ENCODE measurements at regions not wholly inside any gene's neighbourhood (a gene's known extent, or its start where the extent isn't known, plus 50 kb on each side); places are given as distances from the start of the nearest gene placed in this dataset.
"Not testable (repeated sequence)": the region's sequence is repeated elsewhere in the genome, so short reads cannot be mapped to it uniquely, and the experiment has no call there.

DNA sequence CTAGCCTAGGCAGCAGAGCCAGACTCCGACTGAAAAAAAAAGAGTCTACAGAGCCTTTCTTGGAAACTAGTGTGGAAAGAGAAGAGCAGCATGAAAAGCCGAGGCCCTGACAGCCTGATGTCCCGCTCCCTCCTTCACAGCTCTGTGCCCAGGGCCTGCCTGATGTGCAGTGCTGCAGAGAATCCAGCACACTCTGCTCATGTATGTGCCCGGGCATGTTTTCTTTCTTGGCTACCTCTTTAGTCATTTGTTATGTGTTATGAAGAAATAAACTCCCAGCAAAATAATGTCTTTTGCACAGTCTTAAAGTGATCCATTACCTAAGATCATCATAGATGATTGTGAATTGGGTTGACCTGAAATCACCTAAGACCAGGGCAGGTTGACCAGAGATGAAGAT is 78.1 kb upstream of the EZR start:
- Mint-ChIP-seq H3K27me3 (ENCODE audit: low read depth) (no peaks in the 10 kb centered on the region), H3K9me3 (ENCODE audit: low read depth) (no peaks in the 10 kb centered on the region), H3K27ac (ENCODE audit: unreplicated experiment) (no peak overlapping the region), H3K36me3 (ENCODE audit: low read depth) (no peaks in the 10 kb centered on the region), H3K4me3 (ENCODE audit: unreplicated experiment) (no peak overlapping the region), H3K4me1 (ENCODE audit: low read depth) (peaks cover 4% of the 10 kb centered on the region)
- TF ChIP-seq CTCF (IDR thresholded peaks at IDR 0.05): no peak
- no peak for DNase-seq (ENCODE audit: low spot score)

DNA sequence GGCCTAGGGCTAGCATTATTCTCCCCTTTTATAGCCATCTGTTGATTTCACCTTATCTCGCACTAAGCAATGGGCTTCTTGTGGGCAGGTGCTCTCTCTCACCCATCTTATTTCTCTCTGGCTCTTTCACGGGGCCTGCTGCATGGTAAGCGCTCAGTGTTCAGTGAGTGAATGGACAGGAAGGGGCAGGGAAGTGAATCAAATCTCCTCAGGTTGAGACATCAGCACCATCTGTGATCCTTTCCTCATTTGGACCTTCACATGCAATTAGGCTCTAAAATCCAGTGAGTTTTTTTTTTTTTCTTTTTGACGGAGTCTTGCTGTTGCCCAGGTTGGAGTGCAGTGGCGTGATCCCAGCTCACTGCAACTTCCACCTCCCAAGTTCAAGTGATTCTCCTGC is 76.5 kb upstream of the EZR start:
- H3K4me1 Mint-ChIP-seq (ENCODE audit: low read depth): peaks cover 4% of the 10 kb centered on the region
- no peak overlapping the region for H3K27ac Mint-ChIP-seq (ENCODE audit: unreplicated experiment)
- H3K27me3 Mint-ChIP-seq (ENCODE audit: low read depth): no peaks in the 10 kb centered on the region
- TF ChIP-seq CTCF (IDR thresholded peaks at IDR 0.05): no peak
- H3K9me3 Mint-ChIP-seq (ENCODE audit: low read depth): no peaks in the 10 kb centered on the region
- DNase-seq (ENCODE audit: low spot score): no peak
- no peak overlapping the region for H3K4me3 Mint-ChIP-seq (ENCODE audit: unreplicated experiment)
- no peaks in the 10 kb centered on the region for H3K36me3 Mint-ChIP-seq (ENCODE audit: low read depth)

GRCh38 chr6:158894193-158894592 is 75.0 kb upstream of the EZR start:
- H3K27me3 Mint-ChIP-seq (ENCODE audit: low read depth): no peaks in the 10 kb centered on the region
- H3K4me3 Mint-ChIP-seq (ENCODE audit: unreplicated experiment): no peak overlapping the region
- no peak for DNase-seq (ENCODE audit: low spot score)
- no peak for TF ChIP-seq CTCF (IDR thresholded peaks at IDR 0.05)
- H3K27ac Mint-ChIP-seq (ENCODE audit: unreplicated experiment): no peak overlapping the region
- H3K9me3 Mint-ChIP-seq (ENCODE audit: low read depth): no peaks in the 10 kb centered on the region
- H3K4me1 Mint-ChIP-seq (ENCODE audit: low read depth): peaks cover 4% of the 10 kb centered on the region
- H3K36me3 Mint-ChIP-seq (ENCODE audit: low read depth): no peaks in the 10 kb centered on the region

DNA sequence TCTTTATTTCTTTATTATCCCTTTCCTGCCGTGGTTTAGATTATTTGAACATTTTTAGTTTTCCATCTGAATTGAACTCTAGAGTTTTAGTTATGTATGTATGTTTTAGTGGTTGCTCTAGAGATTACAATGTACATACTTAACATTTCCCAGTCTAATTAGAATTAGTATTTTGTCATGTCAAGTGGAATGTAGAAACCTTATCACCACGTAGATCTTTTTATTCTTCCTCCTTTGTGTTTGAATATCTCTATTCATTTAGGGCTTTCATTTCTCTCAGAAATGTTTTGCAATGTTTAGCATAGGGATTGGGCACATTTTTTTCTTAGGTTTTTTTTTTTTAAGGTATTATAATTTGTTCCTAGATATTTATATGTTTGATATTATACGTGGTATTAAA is 73.1 kb upstream of the EZR start:
- Mint-ChIP-seq H3K27me3 (ENCODE audit: low read depth) (no peaks in the 10 kb centered on the region), H3K36me3 (ENCODE audit: low read depth) (no peaks in the 10 kb centered on the region), H3K4me3 (ENCODE audit: unreplicated experiment) (no peak overlapping the region), H3K27ac (ENCODE audit: unreplicated experiment) (no peak overlapping the region), H3K4me1 (ENCODE audit: low read depth) (peaks cover 8% of the 10 kb centered on the region), H3K9me3 (ENCODE audit: low read depth) (no peaks in the 10 kb centered on the region)
- no peak for DNase-seq (ENCODE audit: low spot score)
- TF ChIP-seq CTCF (IDR thresholded peaks at IDR 0.05): no peak

- not testable (repeated sequence) for H3K27ac Mint-ChIP-seq (ENCODE audit: unreplicated experiment)
Observed at GRCh38 chr6:158891560-158891959, 72.4 kb upstream of the EZR start.

DNA sequence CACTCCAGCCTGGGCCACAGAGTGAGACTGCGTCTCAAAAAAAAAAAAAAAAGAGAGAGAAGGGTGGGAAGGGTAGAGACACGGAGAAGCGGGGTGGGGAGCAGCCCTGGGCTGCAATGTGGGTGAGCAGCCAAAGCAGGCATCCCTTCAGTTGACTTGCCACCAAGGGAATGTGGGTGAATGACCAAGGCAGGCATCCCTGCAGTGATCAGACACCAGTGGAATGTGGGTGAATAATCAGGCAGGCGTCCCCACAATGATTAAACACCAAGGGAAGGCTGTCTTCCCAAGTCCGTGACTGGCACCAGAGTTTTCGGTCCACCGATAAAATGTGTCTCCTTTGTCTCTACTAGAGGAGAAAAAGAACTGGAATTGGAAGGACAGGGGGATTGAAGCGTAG is 69.0 kb upstream of the EZR start:
- not testable (repeated sequence) for H3K4me3 Mint-ChIP-seq (ENCODE audit: unreplicated experiment); H3K27ac Mint-ChIP-seq (ENCODE audit: unreplicated experiment); H3K4me1 Mint-ChIP-seq (ENCODE audit: low read depth); H3K36me3 Mint-ChIP-seq (ENCODE audit: low read depth); H3K9me3 Mint-ChIP-seq (ENCODE audit: low read depth); H3K27me3 Mint-ChIP-seq (ENCODE audit: low read depth); DNase-seq (ENCODE audit: low spot score)

More at GRCh38 chr6:158891560-158891959, 72.4 kb upstream of the EZR start:
- H3K36me3 Mint-ChIP-seq (ENCODE audit: low read depth); DNase-seq (ENCODE audit: low spot score); H3K4me1 Mint-ChIP-seq (ENCODE audit: low read depth); H3K27me3 Mint-ChIP-seq (ENCODE audit: low read depth); H3K9me3 Mint-ChIP-seq (ENCODE audit: low read depth); H3K4me3 Mint-ChIP-seq (ENCODE audit: unreplicated experiment): not testable (repeated sequence)

DNA sequence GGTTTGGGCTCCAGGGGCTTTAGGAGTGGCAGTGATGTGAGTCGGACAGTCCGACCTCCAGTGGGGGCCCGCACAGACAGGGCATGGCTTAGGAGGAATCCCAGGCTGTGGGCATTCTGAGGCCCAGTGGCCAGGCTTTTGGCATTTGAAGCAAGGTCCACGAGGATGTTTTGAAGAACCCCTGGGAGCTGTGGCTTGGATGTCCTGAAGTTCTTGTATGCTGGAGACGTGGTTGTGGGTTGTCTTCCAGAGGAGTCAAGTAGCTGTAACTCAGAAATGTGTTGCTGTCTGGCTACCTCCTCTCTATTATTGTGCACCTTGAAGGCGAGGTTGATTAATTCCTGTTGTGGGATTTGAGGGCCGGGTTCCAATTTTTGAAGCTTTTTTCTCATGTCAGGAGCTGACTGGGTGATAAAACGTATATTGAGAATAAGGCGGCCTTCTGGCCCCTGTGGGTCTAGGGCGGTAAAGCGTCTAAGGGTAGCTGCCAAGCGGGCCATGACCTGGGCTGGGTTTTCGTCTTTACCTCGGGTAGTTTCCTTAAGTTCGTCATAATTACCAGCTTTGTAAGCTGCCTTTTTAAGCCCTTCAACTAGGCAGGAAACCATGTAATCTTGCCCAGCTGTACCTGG is 67.3 kb upstream of the EZR start:
- not testable (repeated sequence) for H3K27me3 Mint-ChIP-seq (ENCODE audit: low read depth); DNase-seq (ENCODE audit: low spot score); H3K4me1 Mint-ChIP-seq (ENCODE audit: low read depth); H3K4me3 Mint-ChIP-seq (ENCODE audit: unreplicated experiment); H3K9me3 Mint-ChIP-seq (ENCODE audit: low read depth); H3K27ac Mint-ChIP-seq (ENCODE audit: unreplicated experiment); H3K36me3 Mint-ChIP-seq (ENCODE audit: low read depth)

DNA sequence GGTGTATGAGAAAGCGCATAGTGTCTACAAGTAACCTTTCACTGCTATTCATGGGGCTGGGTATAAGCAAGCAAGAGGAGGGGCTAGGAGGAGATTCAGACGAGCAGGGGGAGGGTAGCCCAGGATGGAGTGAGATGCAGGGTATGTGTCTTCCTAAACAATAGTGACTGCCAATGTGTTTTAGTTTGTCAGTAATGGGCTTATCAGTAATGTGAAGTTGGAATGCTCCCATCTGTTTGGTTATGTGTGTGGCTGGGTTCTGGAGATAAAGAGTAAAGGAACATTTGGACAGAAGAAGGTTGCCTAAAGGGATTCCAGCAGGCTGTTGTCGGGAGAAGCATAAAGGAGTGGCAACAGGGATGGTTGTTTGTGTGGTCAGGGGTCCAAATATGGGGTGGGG is 62.7 kb upstream of the EZR start:
- not testable (repeated sequence) for H3K4me3 Mint-ChIP-seq (ENCODE audit: unreplicated experiment); H3K27me3 Mint-ChIP-seq (ENCODE audit: low read depth); H3K27ac Mint-ChIP-seq (ENCODE audit: unreplicated experiment); DNase-seq (ENCODE audit: low spot score); H3K4me1 Mint-ChIP-seq (ENCODE audit: low read depth)
- Mint-ChIP-seq H3K9me3 (ENCODE audit: low read depth) (peaks cover 13% of the 10 kb centered on the region), H3K36me3 (ENCODE audit: low read depth) (peaks cover 10% of the 10 kb centered on the region)

- not testable (repeated sequence) for H3K4me3 Mint-ChIP-seq (ENCODE audit: unreplicated experiment); H3K27ac Mint-ChIP-seq (ENCODE audit: unreplicated experiment); H3K4me1 Mint-ChIP-seq (ENCODE audit: low read depth); H3K27me3 Mint-ChIP-seq (ENCODE audit: low read depth); DNase-seq (ENCODE audit: low spot score)
- Mint-ChIP-seq H3K36me3 (ENCODE audit: low read depth) (peaks cover 13% of the 10 kb centered on the region), H3K9me3 (ENCODE audit: low read depth) (peaks cover 15% of the 10 kb centered on the region)
Observed at GRCh38 chr6:158881276-158881675, 62.1 kb upstream of the EZR start.
